A549 (cell line): ENCODE measurements at regions not wholly inside any gene's neighbourhood (a gene's known extent, or its start where the extent isn't known, plus 50 kb on each side); places are given as distances from the start of the nearest gene placed in this dataset.

Experiments
- CTCF ChIP-seq: fragments of >200 bp; sonication (Bioruptor Twin); formaldehyde crosslinking; IDR thresholded peaks from 3 replicates; pipeline ENCODE4 v1.5.1; 2016
- FOXS1 ChIP-seq: fragments of 250-450 bp; sonication (Bioruptor Pico); IDR thresholded peaks from 2 replicates; pipeline ENCODE4 v1.5.0; 2020; ENCODE audit warnings: mild to moderate bottlenecking, moderate library complexity
- MYC ChIP-seq: IDR thresholded peaks from 2 replicates; pipeline ENCODE4 v1.6.1; 2012; ENCODE audit warnings: mild to moderate bottlenecking, inconsistent platforms, low read length, improper control_type of control experiment, borderline replicate concordance
- POLR2A ChIP-seq: IDR thresholded peaks from 2 replicates; pipeline ENCODE4 v1.6.1; 2012; ENCODE audit warnings: mild to moderate bottlenecking, low read length
- POLR2AphosphoS2 ChIP-seq: conservative IDR thresholded peaks from 2 replicates; pipeline ENCODE4 v1.6.1; 2012; ENCODE audit warnings: low read length, improper control_type of control experiment, inconsistent platforms
- TF ChIP-seq, protein P1 (sequence below): IDR thresholded peaks from 2 replicates; pipeline ENCODE4 v1.6.1; 2012
- TF ChIP-seq, protein P2 (sequence below): fragments of 450-650 bp; IDR thresholded peaks from 2 replicates; pipeline ENCODE4 v1.6.1; 2014; ENCODE audit warnings: antibody characterized with exemption

- no peak for TF ChIP-seq CTCF
- TF ChIP-seq MYC, result no peak
- TF ChIP-seq POLR2AphosphoS2, result no peak
- TF ChIP-seq, protein P1, sequence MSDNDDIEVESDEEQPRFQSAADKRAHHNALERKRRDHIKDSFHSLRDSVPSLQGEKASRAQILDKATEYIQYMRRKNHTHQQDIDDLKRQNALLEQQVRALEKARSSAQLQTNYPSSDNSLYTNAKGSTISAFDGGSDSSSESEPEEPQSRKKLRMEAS, result no peak
- TF ChIP-seq FOXS1 (CRISPR knock-in tag), result no peak
- TF ChIP-seq, protein P2, sequence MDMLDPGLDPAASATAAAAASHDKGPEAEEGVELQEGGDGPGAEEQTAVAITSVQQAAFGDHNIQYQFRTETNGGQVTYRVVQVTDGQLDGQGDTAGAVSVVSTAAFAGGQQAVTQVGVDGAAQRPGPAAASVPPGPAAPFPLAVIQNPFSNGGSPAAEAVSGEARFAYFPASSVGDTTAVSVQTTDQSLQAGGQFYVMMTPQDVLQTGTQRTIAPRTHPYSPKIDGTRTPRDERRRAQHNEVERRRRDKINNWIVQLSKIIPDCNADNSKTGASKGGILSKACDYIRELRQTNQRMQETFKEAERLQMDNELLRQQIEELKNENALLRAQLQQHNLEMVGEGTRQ, result no peak
- TF ChIP-seq POLR2A, result no peak
Measured at GRCh38 chr5:52703321-52703720, 84.4 kb upstream of the ITGA1 start.
